Neutrophil (primary cell): ENCODE measurements at regions not wholly inside any gene's neighbourhood (a gene's known extent, or its start where the extent isn't known, plus 50 kb on each side); places are given as distances from the start of the nearest gene placed in this dataset.

ENCODE experiments used
- H3K27ac ChIP-seq: fragments of 200-600 bp; sonication (generic); 2 replicates; pipeline ENCODE4 v1.5.1; 2016; ENCODE audit warnings: mild to moderate bottlenecking, moderate library complexity
- H3K27me3 ChIP-seq: fragments of 200-600 bp; sonication (generic); 2 replicates; pipeline ENCODE4 v1.6.0; 2016; ENCODE audit warnings: mild to moderate bottlenecking
- H3K36me3 ChIP-seq: fragments of 200-600 bp; sonication (generic); 2 replicates; pipeline ENCODE4 v1.5.1; 2017
- H3K4me1 ChIP-seq, 2 experiments: fragments of 200-600 bp in 1 of 2; sonication (generic) in 1 of 2; 1 replicate in 1 of 2; 2 replicates in 1 of 2; pipeline versions ENCODE4 v1.5.1 to v1.6.1; 2013 to 2016; ENCODE audit warnings: low read depth in 1 of 2, low read length in 1 of 2, mild to moderate bottlenecking in 1 of 2, moderate library complexity in 1 of 2; ENCODE audit not compliant: control insufficient read depth in 1 of 2, insufficient read depth in 1 of 2
- H3K4me3 ChIP-seq, 2 experiments: fragments of 200-600 bp in 1 of 2; sonication (generic) in 1 of 2; 1 replicate in 1 of 2; 2 replicates in 1 of 2; pipeline ENCODE4 v1.5.1; 2013 to 2016; ENCODE audit warnings: low read depth in 1 of 2, low read length in 1 of 2, mild to moderate bottlenecking in 1 of 2, moderate library complexity in 1 of 2
- H3K9me3 ChIP-seq: fragments of 200-600 bp; sonication (generic); 2 replicates; pipeline ENCODE4 v1.5.1; 2016
- CTCF ChIP-seq: fragments of 200-600 bp; sonication (generic); IDR thresholded peaks from 2 replicates; pipeline ENCODE4 v1.5.1; 2016; ENCODE audit warnings: antibody characterized with exemption

- H3K27ac ChIP-seq, result no peak overlapping the region
- TF ChIP-seq CTCF, result no peak
Measured at GRCh38 chr20:22940350-22940749, 94.8 kb upstream of the SSTR4 start.

GRCh38 chr20:22941550-22941949 is 93.6 kb upstream of the SSTR4 start:
- no peak overlapping the region for H3K27ac ChIP-seq
- H3K27me3 ChIP-seq, result no peaks in the 10 kb centered on the region
- no peaks in the 10 kb centered on the region for H3K4me1 ChIP-seq
- H3K9me3 ChIP-seq, result no peaks in the 10 kb centered on the region
- no peak for TF ChIP-seq CTCF
- no peaks in the 10 kb centered on the region for H3K36me3 ChIP-seq
- H3K4me3 ChIP-seq, result no peak overlapping the region

More at GRCh38 chr20:22940350-22940749, 94.8 kb upstream of the SSTR4 start:
- no peaks in the 10 kb centered on the region for H3K4me1 ChIP-seq
- H3K4me3 ChIP-seq, result no peak overlapping the region
- H3K27me3 ChIP-seq, result no peaks in the 10 kb centered on the region
- no peaks in the 10 kb centered on the region for H3K36me3 ChIP-seq
- H3K9me3 ChIP-seq, result no peaks in the 10 kb centered on the region

GRCh38 chr20:22942742-22943141 is 92.4 kb upstream of the SSTR4 start:
- H3K4me3 ChIP-seq, result no peak overlapping the region
- TF ChIP-seq CTCF, result no peak

GRCh38 chr20:22944062-22944461 is 91.0 kb upstream of the SSTR4 start:
- Histone ChIP-seq H3K36me3 (no peaks in the 10 kb centered on the region), H3K4me1 (no peaks in the 10 kb centered on the region), H3K9me3 (no peaks in the 10 kb centered on the region), H3K27me3 (peaks cover 9% of the 10 kb centered on the region), H3K4me3 (no peak overlapping the region), H3K27ac (no peak overlapping the region)
- no peak for TF ChIP-seq CTCF

More at GRCh38 chr20:22942742-22943141, 92.4 kb upstream of the SSTR4 start:
- Histone ChIP-seq H3K36me3 (no peaks in the 10 kb centered on the region), H3K27ac (no peak overlapping the region), H3K27me3 (peaks cover 9% of the 10 kb centered on the region), H3K4me1 (no peaks in the 10 kb centered on the region), H3K9me3 (no peaks in the 10 kb centered on the region)

DNA sequence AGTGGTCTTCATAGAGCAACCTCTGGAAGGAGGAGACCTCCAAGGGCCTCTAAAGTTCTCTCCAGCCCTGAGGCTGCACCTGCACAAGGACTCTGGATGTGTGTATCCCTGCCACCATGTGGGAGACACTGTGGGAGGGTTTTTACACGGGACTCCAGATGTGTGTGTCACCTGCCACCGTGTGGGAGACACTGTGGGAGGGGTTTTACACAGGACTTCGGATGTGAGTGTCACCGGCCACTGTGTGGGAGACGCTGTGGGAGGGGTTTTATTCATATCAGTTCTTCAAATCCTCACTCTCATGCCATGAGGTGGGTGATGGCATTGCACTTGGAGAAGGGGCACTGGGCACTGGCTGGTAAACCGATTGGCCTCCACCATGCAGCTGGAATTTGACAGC is 90.2 kb upstream of the SSTR4 start:
- Histone ChIP-seq H3K4me3 (no peak overlapping the region), H3K27me3 (peaks cover 9% of the 10 kb centered on the region), H3K27ac (no peak overlapping the region), H3K9me3 (no peaks in the 10 kb centered on the region), H3K36me3 (no peaks in the 10 kb centered on the region), H3K4me1 (no peaks in the 10 kb centered on the region)
- TF ChIP-seq CTCF, result no peak

- Histone ChIP-seq H3K27ac (no peak overlapping the region), H3K4me1 (no peaks in the 10 kb centered on the region), H3K27me3 (peaks cover 9% of the 10 kb centered on the region), H3K9me3 (no peaks in the 10 kb centered on the region), H3K36me3 (no peaks in the 10 kb centered on the region), H3K4me3 (no peak overlapping the region)
- TF ChIP-seq CTCF, result no peak
Measured at GRCh38 chr20:22946596-22946995, 88.5 kb upstream of the SSTR4 start.
